SU-DHL-6 (cell line): ENCODE measurements at regions not wholly inside any gene's neighbourhood (a gene's known extent, or its start where the extent isn't known, plus 50 kb on each side); places are given as distances from the start of the nearest gene placed in this dataset.

ENCODE experiments used
- CTCF ChIP-seq: fragments of 200-600 bp; sonication (generic); IDR thresholded peaks from one replicate; pipeline ENCODE4 v1.5.1; 2017; ENCODE audit warnings: antibody characterized with exemption, mild to moderate bottlenecking, low read length, moderate library complexity; ENCODE audit not compliant: insufficient read depth, poor library complexity, severe bottlenecking
- EZH2phosphoT487 ChIP-seq: fragments of 200-600 bp; sonication (generic), shearing (Covaris generic); conservative IDR thresholded peaks from 2 replicates; pipeline ENCODE4 v1.6.1; 2018; ENCODE audit warnings: mild to moderate bottlenecking, antibody characterized with exemption, low read length, moderate library complexity, mixed read lengths

- TF ChIP-seq EZH2phosphoT487 (no peak), CTCF (no peak)
Measured at GRCh38 chr17:14460516-14461226, 159.8 kb downstream of the HS3ST3B1 start.
